ENCODE measurements at regions not wholly inside any gene's neighbourhood (a gene's known extent, or its start where the extent isn't known, plus 50 kb on each side); places are given as distances from the start of the nearest gene placed in this dataset.

- intact Hi-C loops (cut with micrococcal nuclease) (no loop called here), dilution Hi-C loops (cut with MboI; ENCODE audit: extremely low pct_ligation_motif_present, low sequenced_read_pairs) (no loop called here)
- no peaks in the 10 kb centered on the region for H3K9me3 ChIP-seq (replicated peaks; ENCODE audit: control insufficient read depth, insufficient read depth, low read length)
- no TSS peak for BruUV-seq (replicated peaks)
- H3K27me3 ChIP-seq (ENCODE audit: control insufficient read depth in 2 of 2, insufficient read depth in 2 of 2, low read length in 2 of 2), result no peaks in the 10 kb centered on the region
- POLR2A ChIA-PET, result no interaction called here
- DNase-seq (ENCODE audit: low read depth, low spot score) (no peak), FAIRE-seq (no peak)
- CTCF ChIA-PET, result no interaction called here
- H3K9me1 ChIP-seq (replicated peaks; ENCODE audit: control insufficient read depth, extremely low read depth, insufficient read depth, low read length), result no peaks in the 10 kb centered on the region
- no peak overlapping the region for H3K4me3 ChIP-seq (replicated peaks in 1 of 3; ENCODE audit: insufficient read depth in 1 of 3, low read depth in 1 of 3, low read length in 3 of 3)
- H2AFZ ChIP-seq (ENCODE audit: low read depth, low read length), result no peak overlapping the region
- H3K27ac ChIP-seq (ENCODE audit: insufficient read depth, low read depth, low read length), result no peak overlapping the region
- no peaks in the 10 kb centered on the region for H3K79me2 ChIP-seq (ENCODE audit: control insufficient read depth, insufficient read depth, low read length)
- H4K20me1 ChIP-seq (replicated peaks; ENCODE audit: control insufficient read depth, extremely low read depth, insufficient read depth, low read length), result no peaks in the 10 kb centered on the region
- no peaks in the 10 kb centered on the region for H3K36me3 ChIP-seq (ENCODE audit: control insufficient read depth in 2 of 2, extremely low read depth in 1 of 2, insufficient read depth in 2 of 2, low read length in 2 of 2)
- no peak for TF ChIP-seq JUN (IDR thresholded peaks at IDR 0.05; ENCODE audit: borderline replicate concordance, insufficient read depth, insufficient read length, low read depth)
- TF ChIP-seq MYC (IDR thresholded peaks at IDR 0.05; ENCODE audit: low read depth, low read length), result no peak
- no peak for TF ChIP-seq GATA2 (IDR thresholded peaks at IDR 0.05; ENCODE audit: insufficient read depth, insufficient read length, low read depth, low read length)
- no peak for TF ChIP-seq EZH2 (IDR thresholded peaks at IDR 0.05; ENCODE audit: borderline replicate concordance, low read depth, low read length, severe bottlenecking)
- no peak for TF ChIP-seq POLR2A (IDR thresholded peaks at IDR 0.05; ENCODE audit: low read depth, low read length)
- TF ChIP-seq FOS (IDR thresholded peaks at IDR 0.05; ENCODE audit: borderline replicate concordance, insufficient read depth, low read length), result no peak
- no peak for TF ChIP-seq CTCF (IDR thresholded peaks at IDR 0.05; ENCODE audit: extremely low read depth in 1 of 2, insufficient read depth in 1 of 2, low read depth in 1 of 2, low read length in 2 of 2)
- TF ChIP-seq MAX (IDR thresholded peaks at IDR 0.05; ENCODE audit: insufficient read depth, insufficient read length), result no peak
- TF ChIP-seq POLR2AphosphoS5 (IDR thresholded peaks at IDR 0.05; ENCODE audit: insufficient read depth, low read depth, low read length), result no peak
- H3K4me1 ChIP-seq (ENCODE audit: control insufficient read depth, extremely low read depth, insufficient read depth, low read length), result no peaks in the 10 kb centered on the region
- H3K4me2 ChIP-seq (ENCODE audit: insufficient read depth, low read length), result no peak overlapping the region
- no peak overlapping the region for H3K9ac ChIP-seq (replicated peaks; ENCODE audit: extremely low read depth, insufficient read depth, low read length)
Observed at GRCh38 chr6:170074435-170074834, 216.4 kb downstream of the DLL1 start.
